Hepatocyte (in vitro differentiated cells): ENCODE measurements at regions not wholly inside any gene's neighbourhood (a gene's known extent, or its start where the extent isn't known, plus 50 kb on each side); places are given as distances from the start of the nearest gene placed in this dataset.

Experiments used
- DNase-seq: peaks from one replicate; pipeline ENCODE4 v3.0.0-alpha.2; 2016; ENCODE audit warnings: low spot score
- H2AFZ ChIP-seq: fragments of 200-600 bp; sonication (generic); 2 replicates; pipeline ENCODE4 v1.6.0; 2016; ENCODE audit warnings: antibody characterized with exemption, mild to moderate bottlenecking
- H3K27ac ChIP-seq: fragments of 200-600 bp; sonication (generic); 2 replicates; pipeline ENCODE4 v1.5.1; 2016; ENCODE audit warnings: mild to moderate bottlenecking
- H3K27me3 ChIP-seq: fragments of 200-600 bp; sonication (generic); 2 replicates; pipeline ENCODE4 v1.6.1; 2016
- H3K36me3 ChIP-seq: fragments of 200-600 bp; sonication (generic); replicated peaks from 2 replicates; pipeline ENCODE4 v1.5.1; 2016; ENCODE audit warnings: low read depth; ENCODE audit not compliant: insufficient read depth
- H3K4me1 ChIP-seq: fragments of 200-600 bp; sonication (generic); 2 replicates; pipeline ENCODE4 v1.5.1; 2016; ENCODE audit warnings: mild to moderate bottlenecking, moderate library complexity; ENCODE audit not compliant: insufficient read depth
- H3K4me2 ChIP-seq: fragments of 200-600 bp; sonication (generic); 2 replicates; pipeline ENCODE4 v1.6.0; 2016
- H3K4me3 ChIP-seq: fragments of 200-600 bp; sonication (generic); 2 replicates; pipeline ENCODE4 v1.5.1; 2016; ENCODE audit warnings: mild to moderate bottlenecking
- H3K79me2 ChIP-seq: fragments of 200-600 bp; sonication (generic); 2 replicates; pipeline ENCODE4 v1.6.0; 2017; ENCODE audit warnings: mild to moderate bottlenecking
- H3K9me2 ChIP-seq: fragments of 200-600 bp; sonication (generic); replicated peaks from 2 replicates; pipeline ENCODE4 v1.6.0; 2017; ENCODE audit warnings: mild to moderate bottlenecking; ENCODE audit not compliant: insufficient read depth
- H3K9me3 ChIP-seq: fragments of 200-600 bp; sonication (generic); 2 replicates; pipeline ENCODE4 v1.5.1; 2016; ENCODE audit warnings: low read depth, mild to moderate bottlenecking
- H4K20me1 ChIP-seq: fragments of 200-600 bp; sonication (generic); 2 replicates; pipeline ENCODE4 v1.6.0; 2016; ENCODE audit warnings: mild to moderate bottlenecking; ENCODE audit not compliant: insufficient read depth, poor library complexity, severe bottlenecking
- CTCF ChIP-seq: fragments of 200-600 bp; sonication (generic); IDR thresholded peaks from 2 replicates; pipeline ENCODE4 v1.5.1; 2016; ENCODE audit warnings: antibody characterized with exemption, mild to moderate bottlenecking; ENCODE audit not compliant: poor library complexity
- EZH2 ChIP-seq: fragments of 200-600 bp; sonication (generic); IDR thresholded peaks from 2 replicates; pipeline ENCODE4 v1.6.1; 2016; ENCODE audit warnings: antibody characterized with exemption, mild to moderate bottlenecking, borderline replicate concordance
- EZH2phosphoT487 ChIP-seq: fragments of 200-600 bp; sonication (generic); IDR thresholded peaks from one replicate; pipeline ENCODE4 v1.6.1; 2018; ENCODE audit warnings: antibody characterized with exemption, mild to moderate bottlenecking, low read depth, moderate library complexity; ENCODE audit not compliant: unreplicated experiment, severe bottlenecking
- WGBS: methylation state at CpG from one replicate; pipeline ENCODE4 v1.1.6; 2016; ENCODE audit warnings: low lambda C conversion rate; ENCODE audit errors: missing lambda C conversion rate; 5-methylcytosine and 5-hydroxymethylcytosine counted together

GRCh38 chr9:33677961-33678360, 117.4 kb upstream of the PRSS3 start:
- Histone ChIP-seq H3K36me3 (no peaks in the 10 kb centered on the region), H3K27ac (no peak overlapping the region), H3K4me1 (no peaks in the 10 kb centered on the region), H3K9me3 (no peaks in the 10 kb centered on the region), H4K20me1 (no peaks in the 10 kb centered on the region), H3K9me2 (no peaks in the 10 kb centered on the region), H3K4me3 (peak overlapping the region; percentile 46), H3K4me2 (peak overlapping the region; percentile 83), H3K79me2 (no peaks in the 10 kb centered on the region), H3K27me3 (peaks cover 20% of the 10 kb centered on the region), H2AFZ (no peak overlapping the region)
- TF ChIP-seq EZH2 (no peak), CTCF (no peak), EZH2phosphoT487 (no peak)
- 84% methylated on average over 3 of the region's 3 CpGs for WGBS
- DNase-seq = no peak

GRCh38 chr9:33682551-33682950, 112.8 kb upstream of the PRSS3 start:
- Histone ChIP-seq H3K4me3 (no peak overlapping the region), H3K36me3 (no peaks in the 10 kb centered on the region), H3K27me3 (peaks cover 6% of the 10 kb centered on the region), H3K4me2 (no peak overlapping the region), H3K79me2 (no peaks in the 10 kb centered on the region), H2AFZ (no peak overlapping the region), H3K9me3 (no peaks in the 10 kb centered on the region), H3K4me1 (no peaks in the 10 kb centered on the region), H3K9me2 (no peaks in the 10 kb centered on the region), H4K20me1 (no peaks in the 10 kb centered on the region), H3K27ac (no peak overlapping the region)
- no peak for TF ChIP-seq EZH2
- 95% methylated on average over 3 of the region's 3 CpGs for WGBS
- no peak for DNase-seq

- H3K4me1 ChIP-seq = no peaks in the 10 kb centered on the region
- H3K9me2 ChIP-seq = no peaks in the 10 kb centered on the region
- no peak overlapping the region for H3K4me3 ChIP-seq
- no peak overlapping the region for H3K4me2 ChIP-seq
- H4K20me1 ChIP-seq = no peaks in the 10 kb centered on the region
- H3K27ac ChIP-seq = no peak overlapping the region
- H3K79me2 ChIP-seq = no peaks in the 10 kb centered on the region
- no peaks in the 10 kb centered on the region for H3K27me3 ChIP-seq
- no peaks in the 10 kb centered on the region for H3K9me3 ChIP-seq
- TF ChIP-seq CTCF = no peak
- no peak for TF ChIP-seq EZH2phosphoT487
- TF ChIP-seq EZH2 = no peak
- no peak for DNase-seq
- H2AFZ ChIP-seq = no peak overlapping the region
- no peaks in the 10 kb centered on the region for H3K36me3 ChIP-seq
Measured at GRCh38 chr9:33684831-33685230, 110.5 kb upstream of the PRSS3 start.

- H3K9me2 ChIP-seq = no peaks in the 10 kb centered on the region
- no peak overlapping the region for H2AFZ ChIP-seq
- H3K4me3 ChIP-seq = no peak overlapping the region
- H3K9me3 ChIP-seq = no peaks in the 10 kb centered on the region
- H4K20me1 ChIP-seq = no peaks in the 10 kb centered on the region
- no peaks in the 10 kb centered on the region for H3K4me1 ChIP-seq
- no peaks in the 10 kb centered on the region for H3K36me3 ChIP-seq
- 86% methylated on average over 4 of the region's 4 CpGs for WGBS
- no peaks in the 10 kb centered on the region for H3K79me2 ChIP-seq
- H3K27me3 ChIP-seq = no peaks in the 10 kb centered on the region
- no peak overlapping the region for H3K4me2 ChIP-seq
- DNase-seq = no peak
- TF ChIP-seq CTCF (no peak), EZH2 (no peak), EZH2phosphoT487 (no peak)
- H3K27ac ChIP-seq = no peak overlapping the region
Measured at GRCh38 chr9:33686942-33687341, 108.4 kb upstream of the PRSS3 start.
